Adipose tissue (tissue), 3 donors: ENCODE measurements at regions not wholly inside any gene's neighbourhood (a gene's known extent, or its start where the extent isn't known, plus 50 kb on each side); places are given as distances from the start of the nearest gene placed in this dataset.

ENCODE experiments used
- H3K27ac ChIP-seq: one replicate; pipeline ENCODE4 v1.5.1; 2013; ENCODE audit warnings: low read depth, low read length
- WGBS, 3 donors: extraction: QIAGEN DNeasy Blood & Tissue Kit; methylation state at CpG; one replicate each; pipeline ENCODE4 v1.1.7; 2013; 5-methylcytosine and 5-hydroxymethylcytosine counted together
- donor health status: healthy with polysubstance abuse.
- donor health status: Bipolar disorder and iron deficiency.
- donor health status: healthy.

GRCh38 chr13:80572308-80572922 lies 231.5 kb upstream of the SPRY2 start:
- no peak overlapping the region for H3K27ac ChIP-seq
- 68 to 86% (median 81%) methylated on average over 4 of the region's 4 CpGs for WGBS, 3 donors

DNA sequence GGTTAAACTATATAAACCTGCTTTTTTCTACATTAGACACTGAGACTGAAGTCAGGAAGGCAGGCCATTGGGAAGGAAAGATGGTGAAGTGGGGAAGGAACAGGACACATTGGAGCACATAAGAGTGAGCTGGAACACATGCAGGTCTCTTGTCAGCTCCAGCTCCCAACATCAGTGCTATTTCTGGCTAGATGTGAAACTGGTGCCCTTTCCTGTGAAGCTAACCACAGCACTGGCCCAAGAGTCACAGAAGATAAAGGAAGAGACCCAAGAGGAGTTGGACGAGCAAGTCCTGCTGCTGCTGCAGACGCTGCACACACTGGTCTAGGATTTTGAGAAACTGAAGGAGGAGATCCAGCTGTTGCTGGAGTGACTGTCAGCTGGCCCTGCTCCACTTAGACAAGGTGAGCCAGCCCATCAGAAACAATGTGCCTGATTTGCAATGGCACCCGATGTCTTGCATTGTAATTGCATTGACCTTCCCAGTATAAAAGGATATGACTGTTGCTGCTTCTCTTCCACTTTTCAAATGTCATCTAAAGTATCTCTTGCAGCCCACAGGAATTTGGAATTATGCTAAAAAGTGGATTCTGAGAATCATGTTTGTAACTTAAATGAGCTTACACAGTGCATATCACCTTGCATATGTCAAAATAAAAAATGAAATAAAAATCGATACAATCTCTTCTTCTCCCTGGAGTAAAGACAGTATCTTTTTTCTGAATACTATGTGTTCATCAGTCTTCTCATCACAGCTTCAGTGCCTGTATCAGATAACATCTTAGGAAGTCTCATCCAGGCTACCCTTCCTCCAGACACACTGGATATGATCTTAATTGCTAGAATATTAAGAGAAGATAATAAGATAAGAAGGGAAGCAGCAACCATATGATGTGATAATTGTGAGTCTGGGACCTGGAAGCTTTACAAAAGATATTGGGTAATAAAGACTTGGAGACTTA lies 230.7 kb upstream of the SPRY2 start:
- WGBS, 3 donors = 72 to 83% (median 74%) methylated on average over 4 of the region's 4 CpGs
- no peak overlapping the region for H3K27ac ChIP-seq

DNA sequence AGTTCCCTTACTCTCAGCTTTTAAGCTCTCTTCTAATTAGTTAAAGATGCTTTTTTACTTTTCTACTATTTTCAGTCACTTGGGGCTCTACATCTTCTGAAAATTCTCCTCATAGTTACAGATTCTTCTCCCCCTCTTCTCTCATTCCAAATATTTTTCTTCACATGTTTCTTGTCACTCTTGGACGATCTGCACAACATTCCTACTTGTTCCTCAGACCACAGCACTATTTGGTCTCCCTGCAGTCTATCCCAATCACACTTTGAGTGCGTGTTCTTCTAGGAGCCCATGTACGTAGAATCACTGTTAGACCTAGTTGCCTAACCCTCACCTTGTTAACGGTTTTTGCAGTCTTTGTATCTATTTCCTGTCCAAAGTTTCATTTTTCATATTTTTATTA lies 222.5 kb upstream of the SPRY2 start:
- 43 to 62% (median 60%) methylated on average over 4 of the region's 4 CpGs for WGBS, 3 donors
- H3K27ac ChIP-seq = no peak overlapping the region

DNA sequence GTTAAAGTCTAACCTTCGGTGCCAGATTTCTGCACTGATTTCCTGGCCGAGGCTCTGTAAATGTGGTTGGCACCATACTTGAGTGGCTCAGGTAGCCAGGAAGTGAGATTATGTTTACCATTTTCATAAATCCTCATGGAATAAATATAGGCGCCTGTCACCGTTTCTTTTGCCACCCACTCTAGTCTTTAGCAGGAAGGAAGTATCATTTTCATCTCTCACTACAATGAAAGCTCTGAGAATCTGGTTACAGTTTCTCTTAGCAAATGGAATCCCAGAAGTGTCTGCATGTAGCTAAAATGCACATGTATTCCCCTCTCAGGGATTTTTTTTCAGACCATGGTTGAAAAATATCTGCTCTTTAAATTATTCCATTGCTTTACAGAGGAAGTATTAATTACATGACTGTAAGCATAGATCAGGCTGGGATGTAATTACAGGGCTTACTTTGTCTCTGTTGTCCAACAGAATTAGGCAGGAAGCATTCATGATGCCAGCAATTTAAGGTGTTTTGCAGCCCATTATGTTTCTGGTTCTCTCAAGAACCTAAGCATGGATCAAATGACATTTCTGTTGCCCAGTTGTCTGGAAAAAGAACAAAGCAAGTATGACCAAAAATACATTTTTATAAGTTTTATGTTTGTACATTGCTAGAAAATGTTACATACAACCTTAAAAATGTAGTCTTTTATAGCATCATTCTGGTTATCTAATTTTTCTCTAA lies 221.7 kb upstream of the SPRY2 start:
- H3K27ac ChIP-seq = no peak overlapping the region
- 50 to 72% (median 50%) methylated on average over 4 of the region's 4 CpGs for WGBS, 3 donors

- no peak overlapping the region for H3K27ac ChIP-seq
Observed at GRCh38 chr13:80560609-80561008, 219.7 kb upstream of the SPRY2 start.

DNA sequence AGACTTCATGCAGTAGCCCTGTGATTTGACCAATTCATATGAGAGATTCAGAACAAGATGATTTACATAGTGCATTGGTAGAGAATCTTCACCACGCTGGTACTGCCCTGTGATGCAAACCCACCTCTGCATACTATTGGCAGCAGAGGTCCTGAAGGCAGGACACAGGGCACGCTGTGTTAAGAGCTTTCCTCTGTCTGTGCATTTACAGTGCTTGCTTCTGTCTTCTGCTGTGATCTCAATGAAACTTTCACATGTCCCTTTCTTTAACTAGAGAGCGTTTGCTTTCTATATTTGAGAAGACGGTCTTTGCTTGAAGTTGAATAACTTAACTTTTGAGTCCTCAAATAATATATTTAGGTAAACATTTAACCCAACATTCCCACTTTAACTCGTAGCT lies 219.0 kb upstream of the SPRY2 start:
- H3K27ac ChIP-seq = no peak overlapping the region
- 66 to 88% (median 83%) methylated on average over 5 of the region's 5 CpGs for WGBS, 3 donors

DNA sequence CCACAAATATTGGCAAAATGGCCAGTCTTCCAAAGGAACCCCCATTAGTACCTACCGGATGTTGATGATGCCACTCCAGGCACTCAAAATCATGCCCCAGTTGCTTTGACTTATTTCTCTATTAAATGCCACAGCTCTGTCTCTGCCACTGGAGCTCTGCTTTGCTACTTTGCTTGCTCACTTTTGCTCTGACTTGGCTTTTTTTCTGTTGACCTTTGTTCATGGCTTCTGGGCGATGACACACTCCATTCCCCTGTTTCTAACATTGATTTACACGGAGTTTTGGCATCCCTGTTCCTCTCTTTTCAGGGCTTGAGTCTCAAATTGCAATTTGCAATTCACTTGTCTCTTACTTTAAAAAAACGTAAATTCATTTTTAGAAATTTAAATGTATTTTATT lies 217.1 kb upstream of the SPRY2 start:
- WGBS, 3 donors = 63 to 76% (median 74%) methylated on average over 4 of the region's 4 CpGs
- no peak overlapping the region for H3K27ac ChIP-seq

GRCh38 chr13:80555796-80556678 lies 215.1 kb upstream of the SPRY2 start:
- no peak overlapping the region for H3K27ac ChIP-seq
- 56 to 76% (median 66%) methylated on average over 5 of the region's 5 CpGs for WGBS, 3 donors

DNA sequence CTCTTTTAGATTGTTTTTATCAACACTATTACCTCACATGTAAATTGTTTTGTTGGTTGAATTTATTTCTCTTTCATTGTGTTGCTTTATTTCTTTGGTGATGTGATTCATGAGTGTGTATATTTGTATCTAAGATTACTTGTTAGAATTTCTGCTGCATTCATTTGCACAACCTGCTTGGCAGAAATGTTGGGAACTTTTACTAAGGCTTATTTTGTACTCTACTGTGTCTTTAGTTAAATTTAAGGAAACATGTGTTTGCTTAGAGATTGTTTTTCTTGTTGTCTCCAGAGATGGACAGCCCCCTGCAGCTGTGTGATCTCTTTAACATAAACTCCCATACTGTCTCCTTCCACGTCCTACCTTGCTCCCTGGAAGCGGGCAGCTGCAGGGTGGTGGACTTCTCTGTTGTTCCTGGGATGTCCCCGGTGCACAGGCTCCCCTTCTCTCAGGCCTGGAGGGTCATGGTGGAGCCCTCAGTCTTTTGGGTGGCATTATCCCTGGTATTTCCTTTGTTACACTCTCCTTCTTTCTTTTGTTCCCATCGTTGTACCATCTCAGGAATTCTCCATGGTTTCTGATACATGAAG lies 212.0 kb upstream of the SPRY2 start:
- WGBS, 3 donors = 40 to 51% (median 41%) methylated on average over 4 of the region's 4 CpGs
- H3K27ac ChIP-seq = no peak overlapping the region

DNA sequence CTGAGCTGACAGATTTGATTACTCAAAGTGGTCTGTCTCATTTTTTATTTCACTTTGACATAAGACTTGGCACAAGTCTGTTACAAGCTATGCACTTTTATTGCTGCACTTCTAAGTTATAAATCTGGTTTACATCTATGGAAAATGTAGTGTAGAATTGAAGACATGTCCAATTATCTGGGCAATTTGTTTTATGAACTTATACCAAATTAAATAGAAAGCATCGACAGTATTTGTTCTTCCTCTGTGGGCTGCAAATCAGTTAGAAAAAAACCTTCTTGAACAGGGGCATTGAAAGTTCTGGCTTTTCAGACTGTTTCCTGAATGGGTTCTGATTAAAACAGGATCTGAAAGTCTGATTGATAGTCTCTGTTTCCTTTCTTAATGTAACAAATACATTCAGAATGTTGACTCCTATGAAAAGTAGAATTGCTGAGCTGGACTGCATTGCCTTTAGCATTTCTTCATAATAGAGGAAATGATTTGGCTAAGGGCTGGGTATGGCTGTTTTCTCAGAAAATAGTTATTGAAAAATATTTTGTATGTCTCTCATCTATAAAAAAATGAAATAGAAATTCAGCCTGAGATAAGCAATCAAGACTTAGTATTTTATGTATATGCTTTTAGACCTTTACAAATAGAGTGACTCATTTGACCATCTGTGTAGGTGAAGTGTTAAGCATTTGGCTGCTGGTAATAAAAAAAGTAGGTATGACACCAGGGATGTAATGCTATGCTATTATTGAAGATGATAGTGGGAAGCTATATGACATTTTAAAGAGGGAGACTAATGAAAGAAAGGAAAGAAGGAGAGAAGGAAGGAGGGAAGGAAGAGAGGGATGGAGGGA lies 210.9 kb upstream of the SPRY2 start:
- WGBS, 3 donors = 3 to 22% (median 7%) methylated on average over 1 of the region's 1 CpG
- H3K27ac ChIP-seq = no peak overlapping the region

DNA sequence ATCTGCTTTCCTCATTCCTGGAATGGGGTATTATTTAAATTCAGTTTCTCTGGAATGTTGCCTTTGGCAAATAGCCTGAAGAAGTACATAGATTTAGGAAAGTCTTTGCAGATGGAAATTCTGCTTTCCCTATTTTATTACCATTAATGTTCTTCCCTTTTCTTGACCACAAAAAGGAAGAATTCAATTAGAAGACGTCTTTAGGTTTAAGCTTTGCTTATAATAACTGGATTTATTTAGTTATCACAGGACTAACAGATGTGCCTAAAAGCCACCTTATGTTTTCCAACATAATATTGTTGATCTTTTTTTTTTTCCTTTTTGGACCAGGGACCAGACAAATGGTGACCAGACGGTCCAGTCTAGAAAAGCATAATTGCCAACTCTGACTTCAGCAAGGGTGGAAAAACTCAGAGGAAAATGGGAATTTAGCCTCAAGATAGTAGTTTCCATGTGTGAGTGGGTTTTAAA lies 210.1 kb upstream of the SPRY2 start:
- 19 to 70% (median 26%) methylated on average over 2 of the region's 2 CpGs for WGBS, 3 donors
- no peak overlapping the region for H3K27ac ChIP-seq

DNA sequence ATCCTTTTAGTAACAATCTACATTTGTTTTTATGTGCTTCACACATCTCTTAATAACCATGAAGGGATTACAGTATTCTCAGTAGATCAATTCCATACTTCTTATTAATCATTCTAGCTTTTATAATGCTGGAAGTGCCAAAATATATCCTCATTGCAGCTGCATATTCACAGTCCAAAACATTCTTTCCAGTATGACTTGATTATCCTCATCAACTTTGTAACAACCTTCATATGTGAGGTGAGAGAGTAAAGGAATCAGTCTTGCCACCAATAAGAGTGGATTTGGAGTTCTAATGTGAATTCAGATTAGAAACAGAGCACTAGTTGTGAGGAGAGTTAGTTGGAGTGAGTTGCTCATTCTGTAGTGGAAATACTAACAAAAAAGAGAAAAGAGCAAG lies 208.0 kb upstream of the SPRY2 start:
- H3K27ac ChIP-seq = no peak overlapping the region

GRCh38 chr13:80547885-80548825 lies 207.2 kb upstream of the SPRY2 start:
- H3K27ac ChIP-seq = no peak overlapping the region
- WGBS, 3 donors = 71 to 82% (median 78%) methylated on average over 7 of the region's 7 CpGs

- 61 to 87% (median 66%) methylated on average over 1 of the region's 1 CpG for WGBS, 3 donors
- no peak overlapping the region for H3K27ac ChIP-seq
Observed at GRCh38 chr13:80547341-80547740, 206.4 kb upstream of the SPRY2 start.

- 93 to 100% (median 99%) methylated on average over 1 of the region's 1 CpG for WGBS, 3 donors
- no peak overlapping the region for H3K27ac ChIP-seq
Observed at GRCh38 chr13:80533175-80533574, 192.2 kb upstream of the SPRY2 start.

DNA sequence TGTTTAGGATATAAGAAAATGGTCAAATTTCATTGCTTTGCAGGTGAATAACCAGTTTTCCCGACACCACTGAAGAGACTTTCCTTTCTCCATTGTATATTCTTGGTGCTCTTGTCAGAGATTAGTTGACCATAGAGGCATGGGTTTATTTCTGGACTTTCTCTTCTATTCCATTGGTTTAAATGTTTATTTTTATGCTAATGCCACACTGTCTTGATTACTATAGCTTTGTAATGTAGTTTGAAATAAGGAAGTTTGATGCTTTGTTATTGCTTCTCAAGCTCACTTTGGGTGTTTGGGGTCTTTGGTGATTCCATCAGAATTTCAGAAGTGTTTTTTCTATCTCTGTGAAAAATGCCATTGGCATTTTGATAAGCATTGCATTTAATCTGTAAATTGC lies 190.0 kb upstream of the SPRY2 start:
- no peak overlapping the region for H3K27ac ChIP-seq
- WGBS, 3 donors = 92 to 98% (median 92%) methylated on average over 1 of the region's 1 CpG
